DND-41 (cell line): ENCODE measurements at regions not wholly inside any gene's neighbourhood (a gene's known extent, or its start where the extent isn't known, plus 50 kb on each side); places are given as distances from the start of the nearest gene placed in this dataset.

ENCODE experiments used
- ATAC-seq: fragments of 200-7000 bp; cut with Tn5 transposase; 3 replicates; pipeline ENCODE4 v1.9.1; 2021; ENCODE audit warnings: low read depth; ENCODE audit not compliant: insufficient read depth
- DNase-seq: peaks from one replicate; pipeline ENCODE4 v3.0.0-alpha.2; 2020
- H2AFZ ChIP-seq: 2 replicates; pipeline ENCODE4 v1.6.0; 2012; ENCODE audit warnings: low read depth, low read length
- H3K27ac ChIP-seq: 2 replicates; pipeline ENCODE4 v1.5.1; 2012; ENCODE audit warnings: low read length, inconsistent platforms
- H3K27me3 ChIP-seq: fragments of 200-600 bp; sonication (generic); 2 replicates; pipeline ENCODE4 v1.6.0; 2012; ENCODE audit warnings: low read length, mild to moderate bottlenecking, inconsistent platforms; ENCODE audit not compliant: insufficient read depth, poor library complexity
- H3K36me3 ChIP-seq: 2 replicates; pipeline ENCODE4 v1.5.1; 2012; ENCODE audit warnings: low read length, inconsistent platforms; ENCODE audit not compliant: insufficient read depth
- H3K4me1 ChIP-seq: 2 replicates; pipeline ENCODE4 v1.5.1; 2012; ENCODE audit warnings: mild to moderate bottlenecking, low read length; ENCODE audit not compliant: insufficient read depth
- H3K4me2 ChIP-seq: 2 replicates; pipeline ENCODE4 v1.6.0; 2012; ENCODE audit warnings: mild to moderate bottlenecking, moderate library complexity, low read length, inconsistent platforms; ENCODE audit not compliant: insufficient read depth
- H3K4me3 ChIP-seq, 2 experiments: fragments of 200-600 bp in 1 of 2; shearing (Covaris generic) in 1 of 2; 2 replicates each; pipeline ENCODE4 v1.5.1; 2012 to 2016; ENCODE audit warnings: inconsistent platforms in 2 of 2, low read length in 2 of 2, mild to moderate bottlenecking in 2 of 2, low read depth in 1 of 2, moderate library complexity in 1 of 2
- H3K79me2 ChIP-seq: 2 replicates; pipeline ENCODE4 v1.6.0; 2012; ENCODE audit warnings: low read length, inconsistent platforms; ENCODE audit not compliant: insufficient read depth
- H3K9ac ChIP-seq: 2 replicates; pipeline ENCODE4 v1.6.0; 2012; ENCODE audit warnings: low read depth, mild to moderate bottlenecking, inconsistent platforms, low read length, moderate library complexity
- H3K9me3 ChIP-seq: 2 replicates; pipeline ENCODE4 v1.5.1; 2012; ENCODE audit warnings: low read length, moderate library complexity, mild to moderate bottlenecking, inconsistent platforms; ENCODE audit not compliant: insufficient read depth, severe bottlenecking
- H4K20me1 ChIP-seq: 2 replicates; pipeline ENCODE4 v1.6.0; 2012; ENCODE audit warnings: low read length; ENCODE audit not compliant: insufficient read depth
- EZH2 ChIP-seq: IDR thresholded peaks from 3 replicates; pipeline ENCODE4 v1.6.1; 2012; ENCODE audit warnings: borderline replicate concordance, low read depth, mild to moderate bottlenecking, moderate library complexity, low read length, inconsistent platforms; ENCODE audit not compliant: severe bottlenecking
- TF ChIP-seq, protein P1 (sequence below): IDR thresholded peaks from 2 replicates; pipeline ENCODE4 v1.5.1; 2012; ENCODE audit warnings: borderline replicate concordance, low read length, moderate library complexity, mild to moderate bottlenecking; ENCODE audit not compliant: poor library complexity, severe bottlenecking; ENCODE audit errors: extremely low read depth

DNA sequence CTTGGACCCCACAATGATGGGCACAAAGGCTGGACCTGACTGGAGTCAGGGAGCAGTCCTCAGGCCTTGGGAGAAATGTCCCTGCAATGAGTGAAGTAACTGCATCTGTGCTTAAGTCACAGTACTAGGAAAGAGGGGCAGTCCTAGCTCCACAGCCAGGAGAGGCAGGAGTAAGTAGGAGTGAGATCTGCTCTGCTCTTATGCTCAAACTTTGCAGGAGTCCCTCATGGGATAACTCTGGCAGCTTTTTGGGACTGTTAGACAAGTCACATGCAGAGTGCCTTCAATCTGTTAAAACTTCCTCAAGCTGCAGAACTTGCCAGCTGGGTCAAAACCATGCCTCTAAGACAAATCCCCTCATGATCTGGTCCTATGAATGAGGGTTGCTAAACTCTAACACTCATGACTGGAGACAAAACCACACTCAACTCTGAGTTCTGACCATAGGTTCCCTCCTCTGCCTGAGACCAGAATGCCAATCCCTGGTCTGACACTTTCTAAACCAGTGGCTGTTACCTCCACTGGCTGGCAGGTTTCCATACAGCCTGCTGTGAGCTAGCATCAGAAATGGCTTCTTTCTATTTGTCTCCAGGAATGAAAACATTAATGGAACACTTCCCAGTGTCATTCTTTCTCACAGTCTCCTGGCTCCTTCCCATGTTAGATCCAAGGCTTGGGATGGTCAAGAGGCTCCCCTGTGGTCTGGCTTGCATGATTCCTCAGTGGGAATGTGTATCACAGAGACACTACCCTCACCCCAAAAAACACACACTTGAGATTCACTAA lies 819.3 kb downstream of the PCDH7 start:
- TF ChIP-seq, protein P1, sequence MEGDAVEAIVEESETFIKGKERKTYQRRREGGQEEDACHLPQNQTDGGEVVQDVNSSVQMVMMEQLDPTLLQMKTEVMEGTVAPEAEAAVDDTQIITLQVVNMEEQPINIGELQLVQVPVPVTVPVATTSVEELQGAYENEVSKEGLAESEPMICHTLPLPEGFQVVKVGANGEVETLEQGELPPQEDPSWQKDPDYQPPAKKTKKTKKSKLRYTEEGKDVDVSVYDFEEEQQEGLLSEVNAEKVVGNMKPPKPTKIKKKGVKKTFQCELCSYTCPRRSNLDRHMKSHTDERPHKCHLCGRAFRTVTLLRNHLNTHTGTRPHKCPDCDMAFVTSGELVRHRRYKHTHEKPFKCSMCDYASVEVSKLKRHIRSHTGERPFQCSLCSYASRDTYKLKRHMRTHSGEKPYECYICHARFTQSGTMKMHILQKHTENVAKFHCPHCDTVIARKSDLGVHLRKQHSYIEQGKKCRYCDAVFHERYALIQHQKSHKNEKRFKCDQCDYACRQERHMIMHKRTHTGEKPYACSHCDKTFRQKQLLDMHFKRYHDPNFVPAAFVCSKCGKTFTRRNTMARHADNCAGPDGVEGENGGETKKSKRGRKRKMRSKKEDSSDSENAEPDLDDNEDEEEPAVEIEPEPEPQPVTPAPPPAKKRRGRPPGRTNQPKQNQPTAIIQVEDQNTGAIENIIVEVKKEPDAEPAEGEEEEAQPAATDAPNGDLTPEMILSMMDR: no peak
- no peak for TF ChIP-seq EZH2
- Histone ChIP-seq H3K4me1 (no peaks in the 10 kb centered on the region), H3K4me2 (no peak overlapping the region), H2AFZ (no peak overlapping the region), H3K36me3 (no peaks in the 10 kb centered on the region), H3K9ac (no peak overlapping the region), H3K9me3 (peaks cover 4% of the 10 kb centered on the region), H3K79me2 (no peaks in the 10 kb centered on the region), H3K4me3 (no peak overlapping the region), H3K27ac (no peak overlapping the region), H3K27me3 (no peaks in the 10 kb centered on the region), H4K20me1 (no peaks in the 10 kb centered on the region)
- ATAC-seq (no peak), DNase-seq (no peak)

DNA sequence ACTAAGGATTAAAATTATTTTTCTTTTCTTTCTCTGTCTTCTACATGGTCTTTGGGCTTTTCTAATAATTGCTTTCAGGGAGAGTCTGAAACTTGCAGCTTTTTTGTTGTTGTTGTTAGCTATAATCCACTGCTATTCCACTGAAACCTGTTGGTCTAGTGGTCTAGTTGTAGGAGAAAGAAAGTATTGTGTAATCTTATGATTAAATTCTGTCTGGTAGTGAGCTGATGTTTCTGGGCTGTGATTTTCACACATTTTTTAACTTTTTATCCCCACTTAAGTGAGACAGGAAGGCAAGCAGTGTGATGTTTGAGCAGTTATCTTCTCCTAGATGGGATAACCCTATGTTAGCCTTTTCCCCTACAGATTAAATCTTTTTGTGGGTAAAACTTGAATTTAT lies 825.2 kb downstream of the PCDH7 start:
- no peaks in the 10 kb centered on the region for H3K36me3 ChIP-seq
- H3K27ac ChIP-seq: no peak overlapping the region
- H3K4me1 ChIP-seq: no peaks in the 10 kb centered on the region
- no peak overlapping the region for H3K4me3 ChIP-seq
- TF ChIP-seq EZH2: no peak
- TF ChIP-seq, protein P1: no peak
- H4K20me1 ChIP-seq: no peaks in the 10 kb centered on the region
- H3K9ac ChIP-seq: no peak overlapping the region
- H3K9me3 ChIP-seq: no peaks in the 10 kb centered on the region
- H3K27me3 ChIP-seq: no peaks in the 10 kb centered on the region
- ATAC-seq: no peak
- H3K79me2 ChIP-seq: no peaks in the 10 kb centered on the region
- no peak for DNase-seq
- H2AFZ ChIP-seq: no peak overlapping the region
- no peak overlapping the region for H3K4me2 ChIP-seq

- no peaks in the 10 kb centered on the region for H3K36me3 ChIP-seq
- DNase-seq: no peak
- H3K79me2 ChIP-seq: no peaks in the 10 kb centered on the region
- H3K4me2 ChIP-seq: no peak overlapping the region
- H3K9me3 ChIP-seq: no peaks in the 10 kb centered on the region
- no peak overlapping the region for H3K27ac ChIP-seq
- no peaks in the 10 kb centered on the region for H3K4me1 ChIP-seq
- no peak overlapping the region for H3K9ac ChIP-seq
- ATAC-seq: no peak
- H2AFZ ChIP-seq: no peak overlapping the region
- no peaks in the 10 kb centered on the region for H3K27me3 ChIP-seq
- TF ChIP-seq, protein P1: no peak
- no peak for TF ChIP-seq EZH2
- no peak overlapping the region for H3K4me3 ChIP-seq
- H4K20me1 ChIP-seq: no peaks in the 10 kb centered on the region
Measured at GRCh38 chr4:31545755-31546154, 825.6 kb downstream of the PCDH7 start.
